SW480 (cell line): ENCODE measurements at regions not wholly inside any gene's neighbourhood (a gene's known extent, or its start where the extent isn't known, plus 50 kb on each side); places are given as distances from the start of the nearest gene placed in this dataset.

Experiments used
- DNase-seq: peaks from one replicate; pipeline ENCODE4 v3.0.0-alpha.2; 2016; ENCODE audit warnings: low spot score

DNA sequence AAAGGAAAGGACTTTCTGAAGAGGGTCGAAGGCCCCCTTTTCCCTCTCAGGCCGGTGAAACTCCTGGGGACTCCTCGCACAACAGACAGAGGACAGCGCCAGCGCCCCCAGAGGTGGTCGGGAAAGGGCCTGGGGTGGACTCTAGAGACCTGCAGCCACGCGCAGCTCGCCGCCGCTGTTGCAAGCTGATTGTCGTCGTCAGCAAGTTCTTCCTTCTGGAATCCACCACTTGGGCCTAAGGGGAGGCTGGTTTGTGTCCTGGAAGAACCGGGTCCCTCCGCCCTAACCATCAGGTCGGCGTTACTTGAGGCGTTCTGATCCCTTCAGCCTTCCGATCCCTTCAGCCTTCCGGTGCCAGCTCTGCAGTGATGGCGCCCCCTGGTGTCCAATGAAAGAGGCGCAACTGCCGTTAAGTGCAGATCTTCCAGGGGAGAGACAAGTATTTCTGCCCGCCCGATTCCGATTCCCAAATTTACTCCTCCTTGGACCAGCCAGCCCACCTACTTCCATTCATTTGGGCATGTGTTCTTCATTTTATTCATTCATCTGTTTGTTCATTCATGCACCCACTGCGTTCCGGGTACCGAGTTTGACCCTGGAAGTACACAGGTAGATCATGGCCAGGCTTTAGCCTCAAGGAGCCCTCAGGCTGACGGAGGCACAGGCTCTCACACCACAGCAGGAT is 77.2 kb upstream of the SLC6A11 start:
- peak; percentile 46 for DNase-seq

GRCh38 chr3:10740954-10741353 is 75.1 kb upstream of the SLC6A11 start:
- no peak for DNase-seq

DNA sequence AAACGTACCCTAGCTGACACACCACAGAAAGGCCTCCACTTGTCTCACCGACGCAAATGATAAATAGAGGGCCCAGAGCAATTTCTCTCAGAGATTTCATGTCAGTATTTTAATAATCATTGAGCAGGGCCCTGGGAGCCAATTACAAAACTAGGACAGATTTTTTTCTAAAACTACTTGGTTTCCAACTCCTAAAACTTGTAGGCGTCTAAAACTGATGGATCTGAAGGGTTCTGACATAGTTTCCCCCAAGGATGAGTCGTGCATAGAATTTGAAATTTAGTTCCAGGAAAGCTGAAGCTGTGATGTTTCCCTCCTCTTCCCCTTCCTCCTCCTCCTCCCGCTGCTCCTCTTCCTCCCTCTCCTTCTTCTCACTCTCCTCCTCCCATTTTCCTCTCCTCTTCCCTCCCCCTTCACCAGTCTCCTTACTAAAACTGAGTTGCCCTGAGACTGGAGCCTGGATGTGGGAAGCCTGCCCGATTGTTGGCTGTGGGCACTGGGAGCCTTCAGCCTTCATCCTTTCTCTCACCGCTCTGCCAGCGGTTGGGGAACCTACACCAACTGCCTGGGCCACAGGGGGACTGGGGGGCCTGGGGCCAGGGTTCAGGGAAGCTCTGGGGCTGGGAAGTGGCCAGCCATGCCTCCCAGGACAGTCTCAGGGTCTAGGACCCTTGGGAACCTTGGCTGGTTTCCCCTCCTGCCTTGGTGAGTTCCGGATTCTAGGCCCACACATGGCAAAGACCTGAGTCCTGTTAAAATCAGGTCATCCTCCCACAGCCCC is 73.9 kb upstream of the SLC6A11 start:
- DNase-seq = no peak

GRCh38 chr3:10743366-10744097 is 72.5 kb upstream of the SLC6A11 start:
- no peak for DNase-seq

DNA sequence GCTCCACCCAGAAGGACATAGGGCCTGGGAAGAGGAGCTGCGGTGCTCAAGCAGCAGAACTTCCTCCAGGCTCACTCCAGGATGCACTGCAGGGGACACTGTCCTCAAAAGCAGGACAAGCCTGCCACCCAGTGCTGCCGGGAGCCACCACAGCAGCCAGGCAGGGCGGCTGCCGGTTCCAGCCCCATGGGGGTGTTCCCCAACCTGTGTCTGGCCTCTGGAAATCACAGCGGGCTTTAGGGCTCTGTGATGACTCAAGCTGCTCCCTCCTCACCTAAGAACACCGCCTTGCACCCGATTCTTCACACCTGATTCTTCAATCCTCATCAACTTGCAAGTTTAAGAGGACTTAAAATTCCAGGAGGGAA is 71.9 kb upstream of the SLC6A11 start:
- peak; percentile 40 for DNase-seq

GRCh38 chr3:10745392-10745791 is 70.6 kb upstream of the SLC6A11 start:
- no peak for DNase-seq

DNA sequence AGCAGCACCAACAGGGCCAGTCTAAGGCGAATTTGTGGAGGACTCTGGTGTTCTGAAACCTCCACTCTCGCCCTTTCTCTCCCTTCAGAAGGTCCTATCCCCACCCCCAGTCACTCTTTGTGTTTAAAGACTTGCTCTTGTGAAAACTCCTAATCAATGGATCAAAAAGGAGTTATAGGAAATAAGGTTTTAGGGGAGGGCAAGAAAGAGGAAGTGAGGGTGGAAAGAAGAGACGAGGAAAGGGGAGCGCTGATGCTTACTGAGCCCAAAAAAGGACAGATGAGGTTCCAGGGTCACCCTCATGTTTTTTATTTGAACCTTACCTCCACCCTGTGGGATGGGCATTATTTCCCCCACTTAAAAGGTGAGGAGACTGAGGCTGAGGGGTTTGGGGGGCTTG is 70.0 kb upstream of the SLC6A11 start:
- DNase-seq = no peak

DNA sequence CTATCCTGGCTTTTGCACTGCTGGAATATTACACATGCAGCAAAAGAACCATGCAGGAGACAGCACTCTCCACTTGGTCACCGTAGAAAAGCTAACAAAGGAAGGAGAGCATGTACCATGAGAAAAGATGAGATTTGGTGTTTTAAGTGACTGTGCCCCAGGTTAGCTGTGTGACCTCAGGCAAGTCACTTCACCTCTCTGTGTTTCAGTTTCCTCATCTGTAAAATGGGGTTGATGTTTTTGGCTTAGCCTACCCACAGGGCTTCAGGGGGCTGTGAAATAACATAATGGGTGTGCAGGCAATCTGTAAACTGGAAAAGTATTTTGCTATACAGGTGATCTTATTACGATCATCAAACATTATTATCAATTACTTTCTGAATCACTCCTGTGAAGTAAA is 69.3 kb upstream of the SLC6A11 start:
- no peak for DNase-seq

GRCh38 chr3:10747341-10747740 is 68.7 kb upstream of the SLC6A11 start:
- no peak for DNase-seq

DNA sequence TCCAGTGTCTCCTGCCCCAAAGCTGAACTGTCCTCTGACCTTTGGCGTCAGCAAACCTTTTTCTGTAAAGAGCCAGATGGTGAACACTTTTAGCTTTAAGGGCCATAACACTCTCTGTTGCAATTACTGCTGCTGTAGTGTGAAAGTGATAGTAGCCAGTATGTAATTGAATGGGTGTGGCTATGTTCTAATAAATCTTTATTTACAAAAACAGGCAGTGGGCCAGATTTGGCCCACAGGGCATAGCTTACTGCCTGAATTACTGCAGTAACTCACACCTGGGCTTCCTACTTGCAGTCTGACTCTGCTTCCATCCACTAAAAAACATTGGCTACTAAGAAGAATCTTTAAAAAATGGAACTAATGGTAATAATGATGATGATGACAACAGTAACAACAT is 68.0 kb upstream of the SLC6A11 start:
- DNase-seq = no peak

- peak; percentile 36 for DNase-seq
These were observed 62.1 kb upstream of the SLC6A11 start for GRCh38 chr3:10753964-10754363.

DNA sequence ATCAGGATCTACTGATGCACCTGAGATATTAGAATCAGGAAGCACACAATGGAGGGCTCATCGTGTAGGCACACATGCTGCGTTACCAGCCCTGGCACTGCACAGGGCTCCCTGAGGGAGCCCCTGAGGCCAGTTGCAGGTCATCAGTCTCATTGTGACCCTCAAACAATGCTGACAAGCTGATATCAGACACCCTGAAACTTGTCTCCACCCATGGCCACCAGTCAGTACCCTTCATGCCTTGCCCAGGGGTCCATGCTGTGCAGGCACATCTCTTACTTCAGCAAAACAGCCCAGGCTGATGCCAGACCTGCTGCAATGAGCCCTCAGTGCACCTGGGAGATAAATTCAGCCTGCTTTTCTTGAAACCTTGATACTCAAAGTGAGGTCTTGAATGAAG is 59.5 kb upstream of the SLC6A11 start:
- no peak for DNase-seq

DNA sequence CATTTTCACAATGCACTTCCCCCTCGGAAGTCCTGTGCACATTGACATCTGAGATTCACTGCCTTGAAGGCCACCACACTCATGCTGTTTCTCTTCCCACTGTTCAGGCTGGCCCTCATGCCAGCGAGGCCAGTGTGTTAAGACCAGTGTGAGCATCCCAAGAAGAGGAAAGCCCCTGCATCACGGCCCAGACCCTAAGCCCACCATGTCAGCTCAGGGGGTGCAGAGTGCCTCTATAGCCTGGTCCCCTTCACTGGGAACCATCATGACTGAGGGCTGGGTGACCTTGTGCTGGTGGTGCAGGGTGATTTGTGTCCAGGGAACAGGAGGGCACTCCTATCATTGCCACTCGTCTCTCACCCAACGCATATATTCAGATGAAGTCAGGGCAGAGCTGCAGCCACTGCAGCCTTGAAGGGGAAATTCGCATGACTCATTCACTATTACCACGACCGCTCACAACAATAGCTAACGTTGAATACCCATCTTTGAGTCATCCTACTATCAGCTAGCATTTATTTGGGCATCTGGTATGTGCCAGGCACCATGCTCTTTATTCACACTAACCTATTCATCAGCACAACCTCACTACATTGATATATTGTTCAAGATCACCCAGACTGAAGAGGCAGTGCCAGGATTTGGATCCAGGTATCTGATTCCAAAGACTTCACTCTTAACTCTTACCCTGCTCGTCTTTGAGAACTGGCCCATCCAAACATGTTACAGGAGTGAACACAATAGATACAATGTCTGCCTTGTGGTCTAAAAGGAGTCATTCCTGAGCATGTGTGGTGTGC is 58.8 kb upstream of the SLC6A11 start:
- peak; percentile 7 for DNase-seq

DNA sequence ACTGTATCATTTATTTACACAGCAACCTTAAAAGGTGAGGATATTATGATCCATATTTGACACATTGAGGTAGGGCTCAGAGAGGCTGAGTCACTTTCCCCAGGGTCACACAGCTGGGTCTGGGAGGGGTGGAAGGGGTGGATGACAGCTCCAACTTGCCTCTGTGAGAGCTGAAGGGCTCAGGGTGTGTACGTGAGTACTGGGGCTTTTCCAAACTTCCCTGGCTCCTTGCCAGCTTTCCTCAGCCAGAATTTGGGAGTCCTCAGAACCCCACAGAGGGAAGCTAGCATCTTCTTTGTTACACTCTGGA is 58.3 kb upstream of the SLC6A11 start:
- no peak for DNase-seq

DNA sequence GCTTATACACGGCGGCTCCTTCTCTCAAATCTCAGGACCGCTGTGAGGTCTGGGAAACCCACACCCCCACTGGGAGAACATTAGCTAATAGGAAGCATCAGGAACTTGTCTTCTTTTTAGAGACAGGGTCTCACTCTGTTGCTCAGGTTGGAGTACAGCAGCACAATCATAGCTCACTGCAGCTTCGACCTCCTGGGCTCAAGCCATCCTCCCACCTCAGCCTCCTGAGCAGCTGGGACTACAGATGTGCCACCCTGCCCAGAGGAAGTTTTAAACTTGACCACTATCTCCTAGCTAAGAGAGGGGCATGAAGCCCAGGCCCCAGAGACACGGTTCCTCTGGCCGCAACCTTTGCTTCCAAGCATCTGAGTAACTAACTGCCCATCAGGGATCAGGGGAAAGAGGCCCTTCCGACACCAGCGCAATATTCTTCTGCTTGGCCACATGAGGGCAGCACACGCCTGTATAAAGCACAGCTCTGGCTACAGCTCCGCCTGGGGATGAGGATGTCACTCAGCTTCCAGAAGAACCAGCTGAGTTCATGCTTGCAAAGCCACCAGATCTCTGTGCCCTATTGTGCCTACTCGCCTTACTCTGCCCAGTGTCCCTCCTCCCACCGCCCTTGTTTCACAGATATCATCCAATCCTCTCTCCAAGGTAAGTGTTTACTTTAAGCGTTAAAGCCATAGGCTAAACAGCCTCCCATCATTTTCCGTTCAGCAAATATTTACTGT is 57.6 kb upstream of the SLC6A11 start:
- DNase-seq = peak; percentile 75

DNA sequence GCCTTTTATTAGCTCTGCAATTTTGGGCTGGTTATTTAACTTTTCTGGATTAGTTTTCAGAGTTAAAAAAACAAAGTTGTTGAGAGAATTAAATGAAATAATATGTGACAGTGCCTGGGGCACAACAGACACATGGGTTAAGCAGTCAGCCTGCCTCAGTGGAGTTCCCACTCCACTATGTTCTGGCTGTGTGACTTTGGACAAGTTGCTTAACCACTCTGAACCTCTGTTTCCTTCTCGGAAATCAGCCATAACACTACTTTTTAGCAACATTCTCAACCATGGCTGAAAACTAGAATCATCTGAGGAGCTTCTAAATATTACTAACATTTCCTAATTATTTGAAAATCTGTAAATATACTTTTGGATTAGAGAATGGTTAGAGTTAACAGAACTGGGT is 56.5 kb upstream of the SLC6A11 start:
- no peak for DNase-seq

GRCh38 chr3:10760199-10760598 is 55.8 kb upstream of the SLC6A11 start:
- no peak for DNase-seq

GRCh38 chr3:10761583-10761982 is 54.4 kb upstream of the SLC6A11 start:
- no peak for DNase-seq

GRCh38 chr3:10762116-10762515 is 53.9 kb upstream of the SLC6A11 start:
- DNase-seq = no peak

- no peak for DNase-seq
These were observed 53.3 kb upstream of the SLC6A11 start for GRCh38 chr3:10762611-10763247.

DNA sequence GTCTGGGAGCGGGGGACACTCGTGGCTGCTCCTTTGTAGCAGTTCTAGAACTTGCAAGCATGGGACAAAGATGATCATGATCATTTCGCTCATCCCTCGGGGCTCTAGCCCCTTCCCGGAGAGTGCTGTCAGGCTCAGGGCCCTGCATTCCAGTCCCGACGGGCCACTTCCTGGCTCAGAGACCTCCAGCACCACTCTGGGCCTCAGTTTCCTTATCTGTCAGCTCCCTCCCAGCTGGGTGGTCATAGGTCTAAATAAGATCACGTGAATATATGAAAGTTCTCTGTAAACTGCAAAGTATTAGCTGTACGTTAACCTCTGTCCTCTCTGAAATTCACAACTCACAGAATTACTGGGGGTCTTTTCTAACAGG is 52.8 kb upstream of the SLC6A11 start:
- no peak for DNase-seq
